Glomerular visceral epithelial cell (primary cell): ENCODE measurements at regions not wholly inside any gene's neighbourhood (a gene's known extent, or its start where the extent isn't known, plus 50 kb on each side); places are given as distances from the start of the nearest gene placed in this dataset.
"Not testable (repeated sequence)": the region's sequence is repeated elsewhere in the genome, so short reads cannot be mapped to it uniquely, and the experiment has no call there.

Experiments used
- DNase-seq: peaks from one replicate; pipeline ENCODE4 v3.0.0-alpha.2; 2016; ENCODE audit errors: extremely low spot score

GRCh38 chr11:16536513-16536912 is 180.2 kb upstream of the SOX6 start:
- no peak for DNase-seq

GRCh38 chr11:16528639-16529038 is 172.3 kb upstream of the SOX6 start:
- no peak for DNase-seq

- no peak for DNase-seq
These were observed 171.3 kb upstream of the SOX6 start for GRCh38 chr11:16527525-16528246.

- no peak for DNase-seq
These were observed 170.6 kb upstream of the SOX6 start for GRCh38 chr11:16526947-16527346.

- DNase-seq = not testable (repeated sequence)
These were observed 164.4 kb upstream of the SOX6 start for GRCh38 chr11:16520713-16521112.

- DNase-seq = no peak
These were observed 156.5 kb upstream of the SOX6 start for GRCh38 chr11:16512899-16513241.

GRCh38 chr11:16512198-16512898 is 156.0 kb upstream of the SOX6 start:
- DNase-seq = no peak

- DNase-seq = no peak
These were observed 155.1 kb upstream of the SOX6 start for GRCh38 chr11:16511116-16512114.

GRCh38 chr11:16505481-16505880 is 149.1 kb upstream of the SOX6 start:
- DNase-seq = no peak

- not testable (repeated sequence) for DNase-seq
These were observed 147.5 kb upstream of the SOX6 start for GRCh38 chr11:16503891-16504290.

- DNase-seq = no peak
These were observed 138.8 kb upstream of the SOX6 start for GRCh38 chr11:16494918-16495691.

GRCh38 chr11:16484434-16484833 is 128.1 kb upstream of the SOX6 start:
- DNase-seq = no peak

- DNase-seq = no peak
These were observed 118.3 kb upstream of the SOX6 start for GRCh38 chr11:16474659-16475058.

- no peak for DNase-seq
These were observed 113.6 kb upstream of the SOX6 start for GRCh38 chr11:16469968-16470367.

- no peak for DNase-seq
These were observed 112.5 kb upstream of the SOX6 start for GRCh38 chr11:16468735-16469453.

GRCh38 chr11:16460508-16460907 is 104.2 kb upstream of the SOX6 start:
- no peak for DNase-seq

GRCh38 chr11:16456366-16456765 is 100.0 kb upstream of the SOX6 start:
- no peak for DNase-seq

- DNase-seq = no peak
These were observed 98.0 kb upstream of the SOX6 start for GRCh38 chr11:16454289-16454863.

- DNase-seq = no peak
These were observed 91.9 kb upstream of the SOX6 start for GRCh38 chr11:16448123-16448717.

- no peak for DNase-seq
These were observed 85.1 kb upstream of the SOX6 start for GRCh38 chr11:16441461-16441860.
